Cardiac muscle cell (in vitro differentiated cells and primary cell): ENCODE measurements at regions not wholly inside any gene's neighbourhood (a gene's known extent, or its start where the extent isn't known, plus 50 kb on each side); places are given as distances from the start of the nearest gene placed in this dataset.

Experiments used
- DNase-seq, 2 donors: peaks; one replicate each; pipeline versions ENCODE4 v3.0.0 to v3.0.0-alpha.2; 2010 to 2017; ENCODE audit warnings: low read depth in 1 of 2, low spot score in 1 of 2
- H3K27ac ChIP-seq: fragments of 200-600 bp; sonication (generic); 2 replicates; pipeline ENCODE4 v1.5.1; 2016
- H3K27me3 ChIP-seq: fragments of 200-600 bp; sonication (generic); 2 replicates; pipeline ENCODE4 v1.6.0; 2016; ENCODE audit warnings: control low read depth
- H3K36me3 ChIP-seq: fragments of 200-600 bp; sonication (generic); 2 replicates; pipeline ENCODE4 v1.5.1; 2016; ENCODE audit warnings: control low read depth
- H3K4me1 ChIP-seq: fragments of 200-600 bp; sonication (generic); 2 replicates; pipeline ENCODE4 v1.8.1; 2017; ENCODE audit warnings: low read depth, mild to moderate bottlenecking, mixed run types
- H3K4me3 ChIP-seq: fragments of 200-600 bp; sonication (generic); 2 replicates; pipeline ENCODE4 v1.5.1; 2016; ENCODE audit warnings: mild to moderate bottlenecking
- H3K9me3 ChIP-seq: fragments of 200-600 bp; sonication (generic); 2 replicates; pipeline ENCODE4 v1.5.1; 2017; ENCODE audit warnings: low read depth, mild to moderate bottlenecking, control low read depth
- CTCF ChIP-seq: IDR thresholded peaks from 2 replicates; pipeline ENCODE4 v1.5.1; 2012; ENCODE audit warnings: low read depth, mild to moderate bottlenecking, low read length

- Histone ChIP-seq H3K27ac (no peak overlapping the region), H3K36me3 (no peaks in the 10 kb centered on the region), H3K4me1 (no peaks in the 10 kb centered on the region), H3K4me3 (no peak overlapping the region), H3K9me3 (no peaks in the 10 kb centered on the region), H3K27me3 (no peaks in the 10 kb centered on the region)
- no peak for TF ChIP-seq CTCF
- no peak for DNase-seq
Measured at GRCh38 chr10:124306922-124307371, 111.8 kb downstream of the OAT start.

- H3K36me3 ChIP-seq: no peaks in the 10 kb centered on the region
- H3K27me3 ChIP-seq: no peaks in the 10 kb centered on the region
- TF ChIP-seq CTCF: no peak
- H3K9me3 ChIP-seq: no peaks in the 10 kb centered on the region
- H3K27ac ChIP-seq: no peak overlapping the region
- no peak overlapping the region for H3K4me3 ChIP-seq
- no peaks in the 10 kb centered on the region for H3K4me1 ChIP-seq
- no peak for DNase-seq
Measured at GRCh38 chr10:124306520-124306919, 112.2 kb downstream of the OAT start.

GRCh38 chr10:124305984-124306383 lies 112.7 kb downstream of the OAT start:
- no peaks in the 10 kb centered on the region for H3K36me3 ChIP-seq
- H3K27me3 ChIP-seq: no peaks in the 10 kb centered on the region
- no peak for DNase-seq
- H3K4me3 ChIP-seq: no peak overlapping the region
- no peak overlapping the region for H3K27ac ChIP-seq
- H3K9me3 ChIP-seq: no peaks in the 10 kb centered on the region
- no peak for TF ChIP-seq CTCF
- H3K4me1 ChIP-seq: no peaks in the 10 kb centered on the region

GRCh38 chr10:124305131-124305530 lies 113.6 kb downstream of the OAT start:
- Histone ChIP-seq H3K9me3 (no peaks in the 10 kb centered on the region), H3K27ac (no peak overlapping the region), H3K36me3 (no peaks in the 10 kb centered on the region), H3K4me1 (no peaks in the 10 kb centered on the region), H3K4me3 (no peak overlapping the region), H3K27me3 (no peaks in the 10 kb centered on the region)
- no peak for DNase-seq
- no peak for TF ChIP-seq CTCF

GRCh38 chr10:124303662-124304418 lies 114.9 kb downstream of the OAT start:
- no peaks in the 10 kb centered on the region for H3K36me3 ChIP-seq
- no peak overlapping the region for H3K27ac ChIP-seq
- no peak for DNase-seq
- H3K4me1 ChIP-seq: no peaks in the 10 kb centered on the region
- no peak for TF ChIP-seq CTCF
- no peaks in the 10 kb centered on the region for H3K27me3 ChIP-seq
- H3K9me3 ChIP-seq: no peaks in the 10 kb centered on the region
- no peak overlapping the region for H3K4me3 ChIP-seq
